HG03520 (cell line): ENCODE measurements at regions not wholly inside any gene's neighbourhood (a gene's known extent, or its start where the extent isn't known, plus 50 kb on each side); places are given as distances from the start of the nearest gene placed in this dataset.
A peak's percentile ranks its signal among the peaks of the same experiment; 100 is the strongest.

Experiments
- ATAC-seq: cut with Tn5 transposase; IDR thresholded peaks from one replicate; pipeline ENCODE4 v1.9.1; 2021; ENCODE audit warnings: mild to moderate bottlenecking, moderate library complexity; ENCODE audit not compliant: unreplicated experiment

GRCh38 chr1:200354243-200354642 is 55.6 kb downstream of the ZNF281 start:
- ATAC-seq, result no peak

- no peak for ATAC-seq
Measured at GRCh38 chr1:200353232-200353631, 56.6 kb downstream of the ZNF281 start.

DNA sequence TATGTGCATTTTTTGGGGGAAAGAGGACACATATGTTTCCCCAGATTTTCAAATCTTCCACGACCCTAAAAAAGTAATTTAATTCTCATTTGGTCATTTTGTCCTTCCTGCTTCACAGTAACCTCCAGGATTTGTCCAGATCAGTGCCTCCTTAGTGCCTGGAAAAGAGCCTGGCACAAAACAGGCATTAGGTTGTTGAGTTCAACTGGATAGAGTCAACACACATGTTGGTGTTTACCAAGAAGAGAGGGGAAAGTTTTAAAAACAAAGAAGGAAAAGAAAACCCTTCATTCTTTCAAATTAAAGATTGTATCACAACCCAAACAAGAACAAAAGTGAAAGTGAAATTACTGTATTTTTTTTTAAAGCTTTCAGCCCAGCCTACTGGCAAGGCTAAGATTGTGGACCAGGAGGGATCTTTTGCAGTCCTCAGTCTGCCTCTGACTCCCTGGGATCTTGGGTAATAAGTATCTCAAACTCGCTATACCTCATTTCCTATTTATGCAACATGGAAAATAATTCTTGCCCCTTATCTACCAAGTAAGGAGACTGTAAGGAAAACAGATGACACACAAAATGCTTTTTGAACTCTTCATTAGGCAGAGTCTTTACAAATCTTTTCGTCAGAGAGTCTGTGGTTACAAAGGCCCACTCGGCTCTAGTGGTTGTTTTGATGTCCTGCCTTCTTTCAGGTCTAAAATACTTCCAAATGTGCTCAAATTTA is 57.8 kb downstream of the ZNF281 start:
- ATAC-seq, result peak; percentile 44

GRCh38 chr1:200351425-200351824 is 58.4 kb downstream of the ZNF281 start:
- ATAC-seq, result no peak

DNA sequence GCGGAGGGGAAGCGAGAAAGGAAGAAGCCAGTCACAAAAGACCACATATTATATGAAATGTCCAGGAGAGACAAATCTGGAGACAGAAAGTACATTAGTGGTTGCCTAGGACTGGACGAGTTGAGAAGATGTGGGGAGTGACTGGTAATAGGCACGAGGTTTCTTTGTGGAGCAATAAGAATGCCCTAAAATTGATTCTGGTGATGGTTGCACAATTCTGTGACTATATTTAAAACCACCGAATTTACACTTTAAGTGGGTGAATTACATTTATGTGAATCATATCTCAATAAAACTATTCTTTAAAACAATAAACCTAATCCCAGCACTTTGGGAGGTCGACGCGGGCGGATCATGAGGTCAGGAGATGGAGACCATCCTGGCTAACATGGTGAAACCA is 63.1 kb downstream of the ZNF281 start:
- no peak for ATAC-seq

- no peak for ATAC-seq
Measured at GRCh38 chr1:200345520-200345919, 64.3 kb downstream of the ZNF281 start.

DNA sequence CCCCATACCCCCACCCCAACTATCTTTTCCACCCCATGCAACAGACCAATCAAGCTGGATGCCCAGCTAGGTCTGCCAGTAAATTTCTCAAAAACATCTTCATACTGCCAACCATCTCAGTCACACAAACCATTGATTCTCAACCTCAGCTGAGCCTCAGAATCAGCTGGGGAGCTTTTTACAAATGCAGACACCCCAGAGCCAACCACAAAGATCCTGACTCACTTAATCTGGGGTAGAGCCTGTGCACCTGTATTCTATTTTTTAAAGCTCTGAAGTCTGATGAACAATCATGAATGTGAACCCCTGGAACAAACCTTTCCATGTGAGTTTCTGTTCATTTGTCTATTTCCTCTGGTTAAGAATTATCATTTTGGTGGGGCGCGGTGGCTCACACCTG is 66.0 kb downstream of the ZNF281 start:
- ATAC-seq, result no peak

DNA sequence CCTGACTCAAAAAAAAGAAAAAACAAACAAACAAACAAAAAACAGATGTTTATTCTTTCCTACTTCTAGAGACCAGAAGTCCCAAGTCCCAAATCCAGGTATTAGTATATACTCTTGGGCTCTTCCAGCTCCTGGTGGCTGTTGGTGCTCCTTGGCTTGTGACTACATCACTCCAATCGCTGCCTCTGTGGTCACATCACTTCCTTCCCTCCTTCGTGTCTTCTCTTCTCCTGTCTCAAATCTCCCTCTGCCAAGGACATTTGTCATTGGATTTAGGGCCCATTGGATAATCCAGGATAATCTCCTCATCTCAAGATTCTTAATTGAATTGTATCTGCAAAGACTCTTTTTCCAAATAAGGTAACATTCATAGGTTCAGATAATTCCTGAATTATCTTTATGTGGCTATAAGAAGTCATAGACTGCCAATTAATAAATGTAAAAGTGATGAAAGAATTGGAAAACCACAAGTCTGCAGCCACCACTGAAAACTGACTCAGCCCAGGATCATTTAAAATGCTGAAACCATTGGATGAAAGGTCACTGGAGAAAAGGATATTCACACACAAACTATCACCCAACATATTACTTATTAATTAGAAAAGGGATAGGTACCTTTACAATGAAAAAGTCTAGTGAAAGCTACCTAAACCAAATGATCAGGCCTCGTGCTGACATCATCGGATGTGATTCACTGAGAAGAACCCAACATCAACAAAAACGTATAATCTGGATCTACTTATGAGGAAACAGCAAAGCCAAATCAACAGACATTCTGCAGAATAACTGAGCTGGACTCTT is 67.1 kb downstream of the ZNF281 start:
- ATAC-seq, result no peak

DNA sequence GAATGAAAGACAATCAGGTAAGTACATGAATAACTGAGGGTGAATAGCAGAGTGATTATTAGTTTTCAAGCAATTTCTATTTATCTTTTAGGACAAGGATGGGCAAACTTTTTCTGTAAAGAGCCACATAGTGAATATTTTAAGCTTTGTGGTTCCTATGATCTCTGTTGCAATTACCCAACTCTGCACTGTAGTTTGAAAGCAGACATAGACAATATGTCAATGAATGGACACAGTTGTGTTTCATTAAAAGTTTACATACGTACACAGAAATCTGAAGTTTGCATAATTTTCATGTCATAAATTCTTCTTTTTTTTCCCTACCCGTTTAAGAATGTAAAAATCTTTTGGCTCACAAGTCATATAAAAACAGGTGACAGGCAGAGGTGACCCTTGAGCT is 71.4 kb downstream of the ZNF281 start:
- no peak for ATAC-seq

DNA sequence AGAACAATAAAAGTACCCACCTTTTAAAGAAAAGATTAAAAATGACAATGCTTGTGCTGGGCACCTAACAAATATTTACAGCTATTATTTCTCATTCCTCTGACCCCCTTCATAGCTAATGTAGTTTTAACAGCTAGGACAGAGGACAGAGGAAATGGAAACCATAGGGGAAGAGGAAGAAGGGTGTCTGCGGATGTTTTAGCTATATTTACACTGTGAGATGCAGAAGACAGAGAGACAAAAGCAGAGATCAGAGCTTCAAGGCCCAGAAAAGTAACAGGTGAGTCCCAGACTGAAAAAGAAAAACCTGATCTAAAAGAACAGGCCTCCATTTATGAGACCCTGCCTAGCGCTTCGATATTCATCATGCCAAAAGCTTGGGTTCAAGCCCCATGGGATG is 72.0 kb downstream of the ZNF281 start:
- no peak for ATAC-seq

DNA sequence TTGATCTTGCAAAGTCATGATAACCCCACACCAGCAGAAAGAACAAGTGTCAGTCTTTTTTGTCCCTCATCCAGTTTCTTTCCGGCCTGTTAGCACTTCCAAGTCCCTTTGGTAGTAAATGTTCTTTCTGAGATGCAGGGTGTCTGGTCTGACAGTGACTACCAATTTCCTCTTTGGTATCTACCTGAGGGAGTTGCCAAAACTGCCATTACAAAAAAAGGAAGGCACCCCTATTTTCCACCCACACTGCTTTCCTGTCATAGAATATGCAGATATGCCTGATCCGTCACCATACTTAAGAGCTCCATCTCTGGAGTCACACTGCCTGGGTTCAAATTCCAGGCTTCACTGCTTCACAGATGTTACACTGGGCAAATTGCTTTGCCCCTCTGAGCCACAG is 72.4 kb downstream of the ZNF281 start:
- no peak for ATAC-seq

- no peak for ATAC-seq
Measured at GRCh38 chr1:200336901-200337391, 72.9 kb downstream of the ZNF281 start.

DNA sequence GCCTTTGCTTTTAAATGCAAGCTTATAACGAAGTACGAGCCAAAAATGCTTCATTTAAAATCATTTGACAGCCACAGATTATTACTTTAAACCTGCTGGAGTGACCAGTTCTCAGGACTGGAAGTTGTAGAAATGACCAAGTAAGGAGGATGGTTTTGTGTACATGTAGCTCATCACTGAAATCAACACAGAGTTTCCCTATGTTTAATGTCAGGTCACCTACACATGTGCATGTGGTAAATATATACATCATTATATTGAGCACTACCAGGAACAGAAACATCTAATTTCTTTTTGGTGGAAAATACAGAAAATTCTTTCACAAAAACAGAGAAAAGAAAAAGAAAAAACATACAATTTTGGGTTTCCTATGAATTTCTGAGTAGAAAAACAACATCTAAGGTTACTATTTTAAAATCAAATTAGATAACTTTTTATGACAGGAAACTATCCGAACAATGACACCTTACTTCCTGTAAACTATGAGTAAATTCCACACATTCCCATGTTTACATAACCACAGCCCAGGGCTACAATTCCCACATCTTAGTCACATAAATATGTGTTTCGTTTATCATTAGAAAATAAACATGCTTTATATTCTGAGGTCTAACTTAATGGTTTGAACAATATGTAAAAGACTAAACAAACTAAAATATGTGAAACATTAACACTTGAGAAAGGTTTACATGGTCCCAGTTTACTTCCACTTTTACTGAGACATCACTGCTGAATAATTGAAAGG is 73.6 kb downstream of the ZNF281 start:
- ATAC-seq, result no peak

GRCh38 chr1:200334661-200335256 is 75.1 kb downstream of the ZNF281 start:
- ATAC-seq, result no peak

- ATAC-seq, result no peak
Measured at GRCh38 chr1:200333329-200333728, 76.5 kb downstream of the ZNF281 start.

DNA sequence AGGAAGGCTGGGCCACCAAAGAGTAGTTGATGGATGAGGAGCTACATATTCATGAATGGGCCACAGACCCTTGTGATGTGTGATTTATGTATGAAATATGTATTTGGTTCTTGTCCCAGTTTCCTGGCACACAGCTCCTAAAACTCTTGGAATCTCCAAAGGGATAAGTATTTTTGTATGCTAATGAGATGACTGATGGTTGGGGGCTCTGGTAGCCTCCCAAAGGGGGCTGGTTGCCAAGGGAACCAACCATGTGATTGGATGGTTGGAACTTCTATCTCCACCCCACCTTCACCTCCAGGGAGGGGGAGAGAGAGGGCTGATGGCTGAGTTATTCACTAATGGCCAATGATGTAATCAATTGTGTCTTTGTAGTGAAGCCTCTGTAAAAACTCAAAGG is 77.1 kb downstream of the ZNF281 start:
- ATAC-seq, result no peak

GRCh38 chr1:200330741-200331428 is 79.0 kb downstream of the ZNF281 start:
- no peak for ATAC-seq

DNA sequence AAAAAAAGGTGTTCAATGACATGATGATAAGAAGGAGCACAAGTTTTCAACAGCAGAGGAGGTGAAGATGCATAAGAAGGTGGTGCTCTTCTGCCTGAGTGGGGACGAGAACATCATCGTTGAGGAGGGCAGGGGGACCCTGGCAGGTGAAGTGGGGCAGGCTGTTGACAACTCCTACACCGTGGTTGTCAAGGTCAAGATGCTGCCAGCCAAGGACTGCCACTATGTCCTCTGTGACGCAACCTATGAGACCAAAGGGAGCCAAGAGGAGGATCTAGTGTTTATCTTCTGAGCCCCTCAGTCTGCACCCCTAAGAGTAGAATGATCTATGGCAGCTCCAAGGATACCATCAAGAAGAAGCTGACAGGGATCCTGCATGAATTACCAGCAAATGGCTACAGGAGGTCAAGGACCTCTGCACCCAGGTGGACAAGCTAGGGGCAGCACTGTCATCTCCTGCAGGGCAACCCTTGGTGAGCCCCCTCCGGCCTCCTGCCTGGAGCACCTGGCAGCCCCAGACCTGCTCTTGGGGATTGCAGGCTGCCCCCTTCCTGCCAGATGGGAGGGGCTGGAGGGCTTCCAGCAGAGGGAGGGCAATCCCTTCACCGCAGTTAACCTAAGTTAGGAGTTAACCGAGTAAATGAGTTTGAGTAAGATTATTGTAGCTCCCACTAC is 80.5 kb downstream of the ZNF281 start:
- no peak for ATAC-seq

GRCh38 chr1:200328379-200328778 is 81.5 kb downstream of the ZNF281 start:
- ATAC-seq, result no peak

DNA sequence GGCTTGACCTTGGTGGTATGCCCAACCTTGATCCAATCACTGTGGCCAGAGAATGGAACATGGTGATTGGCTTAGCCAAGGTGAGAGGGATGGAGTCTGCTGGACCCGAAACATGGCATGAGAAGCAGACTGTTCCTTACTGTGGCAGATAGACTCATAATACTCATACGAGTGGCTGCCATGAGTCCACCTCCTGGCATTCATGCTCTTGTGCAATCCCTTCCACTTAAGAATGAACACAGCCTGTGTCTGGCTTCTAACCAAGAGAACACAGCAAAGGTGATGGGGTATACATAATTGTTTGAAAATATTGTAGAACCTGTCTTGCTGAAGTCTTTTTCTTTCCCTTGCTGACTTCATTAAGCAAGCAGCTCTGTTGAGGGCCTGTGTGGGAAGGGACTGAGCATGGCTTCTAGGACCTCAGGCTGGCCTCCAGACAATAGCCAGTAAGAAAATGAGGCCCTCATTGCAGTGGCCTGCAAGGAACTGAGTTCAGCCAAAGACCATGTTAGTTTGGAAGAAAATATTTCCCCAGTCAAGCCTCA is 85.9 kb downstream of the ZNF281 start:
- no peak for ATAC-seq
